ENCODE measurements at regions not wholly inside any gene's neighbourhood (a gene's known extent, or its start where the extent isn't known, plus 50 kb on each side); places are given as distances from the start of the nearest gene placed in this dataset.
"Not testable (repeated sequence)": the region's sequence is repeated elsewhere in the genome, so short reads cannot be mapped to it uniquely, and the experiment has no call there.

DNA sequence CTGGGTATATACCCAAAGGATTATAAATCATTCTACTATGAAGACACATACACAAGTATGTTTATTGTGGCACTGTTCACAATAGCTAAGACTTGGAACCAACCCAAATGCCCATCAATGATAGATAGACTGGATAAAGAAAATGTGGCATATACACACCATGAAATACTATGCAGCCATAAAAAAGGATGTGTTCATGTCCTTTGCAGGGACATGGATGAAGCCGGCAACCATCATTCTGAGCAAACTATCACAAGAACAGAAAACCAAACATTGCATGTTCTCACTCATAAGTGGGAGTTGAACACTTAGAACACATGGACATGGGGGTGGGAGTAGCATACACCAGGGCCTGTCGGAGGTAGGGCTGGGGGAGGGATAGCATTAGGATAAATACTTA is 94.6 kb upstream of the TBX22 start:
- DNase-seq (ENCODE audit: low spot score); H3K36me3 Mint-ChIP-seq; ATAC-seq; H3K4me1 Mint-ChIP-seq; H3K4me3 Mint-ChIP-seq; H3K9me3 Mint-ChIP-seq; POLR2A ChIA-PET; CTCF ChIA-PET; H3K27me3 Mint-ChIP-seq (ENCODE audit: low read depth); H3K27ac Mint-ChIP-seq: not testable (repeated sequence)

DNA sequence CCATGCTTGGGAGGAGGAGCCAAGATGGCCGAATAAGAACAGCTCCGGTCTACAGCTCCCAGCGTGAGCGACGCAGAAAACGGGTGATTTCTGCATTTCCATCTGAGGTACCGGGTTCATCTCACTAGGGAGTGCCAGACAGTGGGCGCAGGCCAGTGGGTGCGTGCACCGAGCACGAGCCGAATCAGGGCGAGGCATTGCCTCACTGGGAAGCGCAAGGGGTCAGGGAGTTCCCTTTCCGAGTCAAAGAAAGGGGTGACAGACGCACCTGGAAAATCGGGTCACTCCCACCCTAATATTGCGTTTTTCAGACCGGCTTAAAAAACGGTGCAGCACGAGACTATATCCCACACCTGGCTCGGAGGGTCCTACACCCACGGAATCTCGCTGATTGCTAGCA is 87.8 kb upstream of the TBX22 start:
- H3K4me1 Mint-ChIP-seq; H3K27me3 Mint-ChIP-seq (ENCODE audit: low read depth); POLR2A ChIA-PET; H3K36me3 Mint-ChIP-seq; H3K27ac Mint-ChIP-seq; CTCF ChIA-PET; DNase-seq (ENCODE audit: low spot score); H3K9me3 Mint-ChIP-seq; ATAC-seq: not testable (repeated sequence)
- peak overlapping the region; percentile 36 for H3K4me3 Mint-ChIP-seq

DNA sequence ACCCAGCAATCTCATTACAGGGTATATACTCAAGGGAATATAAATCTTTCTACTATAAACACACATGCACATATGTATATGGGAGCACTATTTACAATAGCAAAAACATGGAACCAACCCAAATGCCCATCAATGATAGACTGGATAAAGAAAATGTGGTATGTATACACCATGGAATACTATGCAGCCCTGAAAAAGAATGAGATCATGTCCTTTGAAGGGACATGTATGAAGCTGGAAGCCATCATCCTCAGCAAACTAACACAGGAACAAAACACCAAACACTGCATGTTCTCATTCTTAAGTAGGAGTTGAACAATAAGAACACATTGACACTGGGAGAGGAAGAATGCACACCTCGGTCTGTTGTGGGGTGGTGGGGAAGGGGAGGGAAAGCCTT is 80.6 kb upstream of the TBX22 start:
- no peak overlapping the region for H3K4me3 Mint-ChIP-seq
- POLR2A ChIA-PET: no interaction called here
- CTCF ChIA-PET: no interaction called here
- no peak overlapping the region for H3K27ac Mint-ChIP-seq
- H3K27me3 Mint-ChIP-seq (ENCODE audit: low read depth): no peaks in the 10 kb centered on the region
- TF ChIP-seq MXD4 (CRISPR knock-in tag; IDR thresholded peaks at IDR 0.05; ENCODE audit: borderline replicate concordance) (no peak), SP1 (CRISPR knock-in tag; conservative IDR thresholded peaks at IDR 0.05) (no peak), HMGA2 (CRISPR knock-in tag; IDR thresholded peaks at IDR 0.05) (no peak), ETV6 (CRISPR knock-in tag; IDR thresholded peaks at IDR 0.05) (no peak), FOXJ3 (CRISPR knock-in tag; IDR thresholded peaks at IDR 0.05; ENCODE audit: borderline replicate concordance) (no peak)
- no peaks in the 10 kb centered on the region for H3K36me3 Mint-ChIP-seq
- peaks cover 7% of the 10 kb centered on the region for H3K9me3 Mint-ChIP-seq
- DNase-seq (ENCODE audit: low spot score): no peak
- ATAC-seq: no peak
- no peaks in the 10 kb centered on the region for H3K4me1 Mint-ChIP-seq

DNA sequence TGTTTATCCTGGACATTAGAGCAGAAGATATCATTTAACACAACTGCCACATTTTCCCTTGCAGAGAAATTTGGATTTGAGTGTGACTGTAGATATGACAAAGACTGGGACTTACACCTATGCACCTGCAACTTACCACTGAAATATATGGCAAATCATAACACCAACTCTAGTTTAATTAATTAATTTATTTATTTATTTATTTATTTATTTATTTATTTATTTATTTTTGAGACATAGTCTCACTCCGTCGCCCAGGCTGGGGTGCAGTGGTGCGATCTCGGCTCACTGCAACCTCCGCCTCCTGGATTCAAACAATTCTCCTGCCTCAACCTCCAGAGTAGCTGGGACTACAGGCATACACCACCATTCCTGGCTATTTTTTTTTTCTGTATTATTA is 50.4 kb upstream of the TBX22 start:
- H3K27ac Mint-ChIP-seq; H3K27me3 Mint-ChIP-seq (ENCODE audit: low read depth); CTCF ChIA-PET; H3K4me3 Mint-ChIP-seq; H3K36me3 Mint-ChIP-seq; H3K4me1 Mint-ChIP-seq; ATAC-seq; H3K9me3 Mint-ChIP-seq; POLR2A ChIA-PET; DNase-seq (ENCODE audit: low spot score): not testable (repeated sequence)

Data from WTC11 (cell line).